OCI-LY1 (cell line): ENCODE measurements at regions not wholly inside any gene's neighbourhood (a gene's known extent, or its start where the extent isn't known, plus 50 kb on each side); places are given as distances from the start of the nearest gene placed in this dataset.

Source experiments
- H2AFZ ChIP-seq: fragments of 200-600 bp; sonication (generic), shearing (Covaris generic); 2 replicates; pipeline ENCODE4 v1.6.0; 2014; ENCODE audit warnings: antibody characterized with exemption, mild to moderate bottlenecking, low read length
- H3F3A ChIP-seq: fragments of 200-600 bp; sonication (generic), shearing (Covaris generic); 2 replicates; pipeline ENCODE4 v1.6.0; 2014; ENCODE audit warnings: mild to moderate bottlenecking, antibody characterized with exemption, low read length, moderate library complexity; ENCODE audit not compliant: insufficient read depth
- H3K27ac ChIP-seq: fragments of 200-600 bp; sonication (generic); 2 replicates; pipeline ENCODE4 v1.5.1; 2014; ENCODE audit warnings: low read length, mixed run types, mild to moderate bottlenecking, low read depth; ENCODE audit not compliant: poor library complexity, severe bottlenecking
- H3K27me3 ChIP-seq: fragments of 200-600 bp; sonication (generic); 2 replicates; pipeline ENCODE4 v1.6.0; 2014; ENCODE audit warnings: antibody characterized with exemption, mild to moderate bottlenecking, low read length, moderate library complexity; ENCODE audit not compliant: insufficient read depth
- H3K36me3 ChIP-seq: fragments of 200-600 bp; sonication (generic); 2 replicates; pipeline ENCODE4 v1.6.1; 2014; ENCODE audit warnings: mild to moderate bottlenecking, antibody characterized with exemption, low read length, moderate library complexity, mixed read lengths; ENCODE audit not compliant: insufficient read depth
- H3K4me1 ChIP-seq: fragments of 200-600 bp; sonication (generic); 2 replicates; pipeline ENCODE4 v1.5.1; 2014; ENCODE audit warnings: mild to moderate bottlenecking, low read length, moderate library complexity; ENCODE audit not compliant: insufficient read depth, severe bottlenecking
- H3K4me2 ChIP-seq: fragments of 200-600 bp; sonication (generic), shearing (Covaris generic); 2 replicates; pipeline ENCODE4 v1.6.1; 2014; ENCODE audit warnings: low read length
- H3K4me3 ChIP-seq: fragments of 200-600 bp; sonication (generic); 2 replicates; pipeline ENCODE4 v1.5.1; 2014; ENCODE audit warnings: low read length, low read depth, mild to moderate bottlenecking, mixed read lengths; ENCODE audit not compliant: poor library complexity, severe bottlenecking
- H3K79me2 ChIP-seq: fragments of 200-600 bp; shearing (Covaris generic); 2 replicates; pipeline ENCODE4 v1.6.1; 2016; ENCODE audit warnings: mixed run types, low read length, mixed read lengths; ENCODE audit not compliant: insufficient read depth
- H3K9ac ChIP-seq: fragments of 200-600 bp; sonication (generic), shearing (Covaris generic); 2 replicates; pipeline ENCODE4 v1.6.1; 2014; ENCODE audit warnings: mild to moderate bottlenecking, low read length, mixed read lengths
- H3K9me2 ChIP-seq: fragments of 200-600 bp; sonication (generic), shearing (Covaris generic); 2 replicates; pipeline ENCODE4 v1.6.1; 2014; ENCODE audit warnings: low read depth, mild to moderate bottlenecking, low read length, mixed read lengths
- H3K9me3 ChIP-seq: fragments of 200-600 bp; shearing (Covaris generic); 2 replicates; pipeline ENCODE4 v1.6.1; 2014; ENCODE audit warnings: low read length, mixed read lengths
- H4K20me1 ChIP-seq: fragments of 200-600 bp; sonication (generic), shearing (Covaris generic); 2 replicates; pipeline ENCODE4 v1.6.0; 2016; ENCODE audit warnings: mild to moderate bottlenecking, low read length; ENCODE audit not compliant: insufficient read depth
- CTCF ChIP-seq: fragments of 200-600 bp; sonication (generic), shearing (Covaris generic); IDR thresholded peaks from 2 replicates; pipeline ENCODE4 v1.5.1; 2017; ENCODE audit warnings: mild to moderate bottlenecking, antibody characterized with exemption, low read length, moderate library complexity, mixed read lengths
- EZH2 ChIP-seq: fragments of 200-600 bp; sonication (generic), shearing (Covaris generic); IDR thresholded peaks from 2 replicates; pipeline ENCODE4 v1.8.0; 2017; ENCODE audit warnings: borderline replicate concordance, mixed run types, mild to moderate bottlenecking, antibody characterized with exemption, low read length, moderate library complexity, mixed read lengths

- Histone ChIP-seq H2AFZ (no peak overlapping the region), H3K27me3 (no peaks in the 10 kb centered on the region), H3K9ac (no peak overlapping the region), H3F3A (no peaks in the 10 kb centered on the region), H3K4me1 (no peaks in the 10 kb centered on the region), H3K79me2 (no peaks in the 10 kb centered on the region), H3K27ac (no peak overlapping the region), H3K4me3 (no peak overlapping the region), H3K9me2 (no peaks in the 10 kb centered on the region), H3K9me3 (no peaks in the 10 kb centered on the region), H3K36me3 (no peaks in the 10 kb centered on the region), H4K20me1 (no peaks in the 10 kb centered on the region), H3K4me2 (no peak overlapping the region)
- TF ChIP-seq EZH2: no peak
- no peak for TF ChIP-seq CTCF
These were observed 402.9 kb upstream of the TYRP1 start for GRCh38 chr9:12290166-12290869.

DNA sequence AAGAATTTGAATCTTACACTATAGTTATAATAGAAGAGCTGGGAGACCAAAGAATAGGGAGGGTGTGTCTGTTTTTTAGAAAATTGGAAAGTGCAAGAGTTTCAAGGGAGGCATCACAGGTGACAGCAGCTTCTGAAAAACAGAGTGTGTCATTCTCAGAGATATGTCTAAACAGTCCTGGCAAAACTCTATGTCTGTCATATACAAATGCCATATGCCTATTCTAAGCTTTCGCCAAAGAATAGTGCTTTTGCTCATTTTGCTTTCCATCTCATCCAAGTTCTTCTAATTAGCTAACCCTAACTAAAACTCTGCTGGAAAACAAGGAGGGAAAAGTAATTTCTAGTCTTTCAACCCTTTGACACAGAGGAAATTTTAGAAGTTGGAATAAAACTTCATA, 388.0 kb upstream of the TYRP1 start:
- Histone ChIP-seq H3K4me2 (no peak overlapping the region), H3K4me1 (no peaks in the 10 kb centered on the region), H3K4me3 (no peak overlapping the region), H3K27ac (no peak overlapping the region), H3K9me2 (no peaks in the 10 kb centered on the region), H4K20me1 (no peaks in the 10 kb centered on the region), H2AFZ (no peak overlapping the region), H3F3A (no peaks in the 10 kb centered on the region), H3K9ac (no peak overlapping the region), H3K79me2 (no peaks in the 10 kb centered on the region), H3K36me3 (no peaks in the 10 kb centered on the region), H3K27me3 (no peaks in the 10 kb centered on the region), H3K9me3 (no peaks in the 10 kb centered on the region)
- no peak for TF ChIP-seq EZH2
- TF ChIP-seq CTCF: no peak

DNA sequence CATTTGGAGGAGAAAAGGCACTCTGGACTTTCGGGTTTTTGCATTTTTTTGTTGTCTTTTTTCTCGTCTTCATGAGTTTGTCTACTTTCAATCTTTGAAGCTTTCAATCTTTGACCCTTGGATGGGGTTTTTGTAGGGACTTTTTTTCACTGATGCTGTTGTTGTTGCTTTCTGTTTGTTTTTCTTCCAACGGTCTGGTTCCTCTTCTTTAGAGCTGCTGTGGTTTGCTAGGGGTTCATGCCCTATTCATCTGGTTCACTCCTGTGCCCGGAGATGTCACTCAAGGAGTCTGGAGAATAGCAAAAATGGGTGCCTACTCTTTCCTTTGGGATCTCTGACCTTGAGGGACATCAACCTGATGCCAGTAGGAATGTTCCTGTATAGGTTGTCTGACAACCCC, 378.6 kb upstream of the TYRP1 start:
- Histone ChIP-seq H3K9me3 (no peaks in the 10 kb centered on the region), H3K4me3 (no peak overlapping the region), H3K9ac (no peak overlapping the region), H4K20me1 (no peaks in the 10 kb centered on the region; the same call in 1 of the 2 replicates), H3F3A (no peaks in the 10 kb centered on the region), H2AFZ (no peak overlapping the region), H3K27me3 (no peaks in the 10 kb centered on the region), H3K79me2 (no peaks in the 10 kb centered on the region), H3K9me2 (no peaks in the 10 kb centered on the region), H3K36me3 (no peaks in the 10 kb centered on the region), H3K4me2 (no peak overlapping the region), H3K4me1 (no peaks in the 10 kb centered on the region), H3K27ac (no peak overlapping the region)
- TF ChIP-seq EZH2 (no peak), CTCF (no peak)
